Esophagus (tissue), 2 donors: ENCODE measurements at regions not wholly inside any gene's neighbourhood (a gene's known extent, or its start where the extent isn't known, plus 50 kb on each side); places are given as distances from the start of the nearest gene placed in this dataset.

ENCODE experiments used
- H3K27ac ChIP-seq, 2 donors: one replicate each; pipeline ENCODE4 v1.5.1; 2013; ENCODE audit warnings: low read depth in 2 of 2, mild to moderate bottlenecking in 2 of 2, inconsistent platforms in 1 of 2, low read length in 1 of 2, moderate library complexity in 1 of 2
- H3K27me3 ChIP-seq, 2 donors: one replicate each; pipeline ENCODE4 v1.6.1; 2013; ENCODE audit warnings: low read length in 2 of 2, control low read depth in 1 of 2, mild to moderate bottlenecking in 1 of 2; ENCODE audit not compliant: insufficient read depth in 2 of 2, control insufficient read depth in 1 of 2
- H3K36me3 ChIP-seq, 2 donors: one replicate each; pipeline ENCODE4 v1.6.1; 2013; ENCODE audit warnings: low read length in 1 of 2; ENCODE audit not compliant: control insufficient read depth in 2 of 2, insufficient read depth in 2 of 2
- H3K4me1 ChIP-seq, 2 donors: one replicate each; pipeline ENCODE4 v1.6.1; 2013; ENCODE audit warnings: low read length in 1 of 2; ENCODE audit not compliant: control insufficient read depth in 2 of 2, insufficient read depth in 2 of 2
- H3K4me3 ChIP-seq, 2 donors: one replicate each; pipeline ENCODE4 v1.5.1; 2013; ENCODE audit warnings: low read length in 2 of 2, mild to moderate bottlenecking in 2 of 2, low read depth in 1 of 2, moderate library complexity in 1 of 2
- H3K9me3 ChIP-seq, 2 donors: one replicate each; pipeline ENCODE4 v1.6.1; 2013; ENCODE audit warnings: mild to moderate bottlenecking in 2 of 2, low read depth in 1 of 2, low read length in 1 of 2, moderate library complexity in 1 of 2; ENCODE audit not compliant: control insufficient read depth in 2 of 2, insufficient read depth in 1 of 2
- WGBS, 2 donors: extraction: QIAGEN DNeasy Blood & Tissue Kit; methylation state at CpG; one replicate each; pipeline ENCODE4 v1.1.7; 2013; 5-methylcytosine and 5-hydroxymethylcytosine counted together
- donor health status: healthy with polysubstance abuse.
- donor health status: Bipolar disorder and iron deficiency.

GRCh38 chr3:128569756-128570155, 76.8 kb upstream of the GATA2 start:
- Histone ChIP-seq H3K9me3 (peaks cover 0 to 2% of the 10 kb centered on the region in 2 donors), H3K36me3 (no peaks in the 10 kb centered on the region), H3K4me3 (no peak overlapping the region), H3K4me1 (peaks cover 0 to 2% of the 10 kb centered on the region in 2 donors), H3K27ac (no peak overlapping the region), H3K27me3 (no peaks in the 10 kb centered on the region)
- WGBS, 2 donors = 87 to 90% methylated on average over 6 of the region's 6 CpGs

- Histone ChIP-seq H3K4me1 (no peaks in the 10 kb centered on the region), H3K27ac (no peak overlapping the region), H3K27me3 (no peaks in the 10 kb centered on the region), H3K36me3 (no peaks in the 10 kb centered on the region), H3K4me3 (no peak overlapping the region), H3K9me3 (peaks cover 0 to 2% of the 10 kb centered on the region in 2 donors)
- 79 to 82% methylated on average over 17 of the region's 17 CpGs for WGBS, 2 donors
Observed at GRCh38 chr3:128568602-128569490, 75.8 kb upstream of the GATA2 start.

GRCh38 chr3:128567705-128568356, 74.8 kb upstream of the GATA2 start:
- Histone ChIP-seq H3K36me3 (no peaks in the 10 kb centered on the region), H3K4me1 (no peaks in the 10 kb centered on the region), H3K27ac (no peak overlapping the region), H3K9me3 (peaks cover 0 to 2% of the 10 kb centered on the region in 2 donors), H3K27me3 (no peaks in the 10 kb centered on the region), H3K4me3 (no peak overlapping the region)
- WGBS, 2 donors = 76 to 83% methylated on average over 12 of the region's 12 CpGs

- H3K27ac ChIP-seq = no peak overlapping the region
- peaks cover 0 to 2% of the 10 kb centered on the region in 2 donors for H3K9me3 ChIP-seq
- no peaks in the 10 kb centered on the region for H3K4me1 ChIP-seq
- no peak overlapping the region for H3K4me3 ChIP-seq
- WGBS, 2 donors = 95 to 97% methylated on average over 6 of the region's 6 CpGs
- no peaks in the 10 kb centered on the region for H3K27me3 ChIP-seq
- no peaks in the 10 kb centered on the region for H3K36me3 ChIP-seq
Observed at GRCh38 chr3:128567141-128567540, 74.1 kb upstream of the GATA2 start.

- Histone ChIP-seq H3K27me3 (no peaks in the 10 kb centered on the region), H3K27ac (no peak overlapping the region), H3K4me3 (no peak overlapping the region), H3K9me3 (peaks cover 0 to 2% of the 10 kb centered on the region in 2 donors), H3K36me3 (no peaks in the 10 kb centered on the region), H3K4me1 (no peaks in the 10 kb centered on the region)
- 53 to 54% methylated on average over 7 of the region's 7 CpGs for WGBS, 2 donors
Observed at GRCh38 chr3:128563439-128563838, 70.4 kb upstream of the GATA2 start.

- H3K36me3 ChIP-seq = no peaks in the 10 kb centered on the region
- no peak overlapping the region for H3K27ac ChIP-seq
- peaks cover 0 to 5% of the 10 kb centered on the region in 2 donors for H3K9me3 ChIP-seq
- 70 to 76% methylated on average over 2 of the region's 2 CpGs for WGBS, 2 donors
- no peaks in the 10 kb centered on the region for H3K4me1 ChIP-seq
- no peak overlapping the region for H3K4me3 ChIP-seq
- H3K27me3 ChIP-seq = no peaks in the 10 kb centered on the region
Observed at GRCh38 chr3:128561504-128561903, 68.5 kb upstream of the GATA2 start.

- H3K27me3 ChIP-seq = peaks cover 0 to 2% of the 10 kb centered on the region in 2 donors
- H3K4me1 ChIP-seq = no peaks in the 10 kb centered on the region
- H3K36me3 ChIP-seq = no peaks in the 10 kb centered on the region
- peaks cover 0 to 5% of the 10 kb centered on the region in 2 donors for H3K9me3 ChIP-seq
- no peak overlapping the region for H3K4me3 ChIP-seq
- H3K27ac ChIP-seq = no peak overlapping the region
- WGBS, 2 donors = 88 to 90% methylated on average over 12 of the region's 12 CpGs
Observed at GRCh38 chr3:128560768-128561167, 67.8 kb upstream of the GATA2 start.

GRCh38 chr3:128559486-128560225, 66.7 kb upstream of the GATA2 start:
- WGBS, 2 donors = 38 to 43% methylated on average over 17 of the region's 17 CpGs
- Histone ChIP-seq H3K4me1 (no peaks in the 10 kb centered on the region), H3K9me3 (peaks cover 0 to 5% of the 10 kb centered on the region in 2 donors), H3K27ac (no peak overlapping the region), H3K4me3 (no peak overlapping the region), H3K36me3 (no peaks in the 10 kb centered on the region), H3K27me3 (peaks cover 4 to 5% of the 10 kb centered on the region in 2 donors)

GRCh38 chr3:128557531-128558280, 64.7 kb upstream of the GATA2 start:
- 88 to 89% methylated on average over 7 of the region's 7 CpGs for WGBS, 2 donors
- Histone ChIP-seq H3K4me1 (no peaks in the 10 kb centered on the region), H3K36me3 (no peaks in the 10 kb centered on the region), H3K4me3 (no peak overlapping the region), H3K27me3 (peaks cover 4 to 5% of the 10 kb centered on the region in 2 donors), H3K27ac (no peak overlapping the region), H3K9me3 (peaks cover 0 to 5% of the 10 kb centered on the region in 2 donors)
